K562 (cell line): ENCODE measurements at regions not wholly inside any gene's neighbourhood (a gene's known extent, or its start where the extent isn't known, plus 50 kb on each side); places are given as distances from the start of the nearest gene placed in this dataset.

Source experiments
- ATAC-seq: fragments of 200-7000 bp; cut with Tn5 transposase; 3 replicates; pipeline ENCODE4 v1.9.1; 2020; ENCODE audit warnings: moderate library complexity
- BruUV-seq: library from RNA; stranded (reverse); fragments of 400-500 nt; replicated peaks from 2 replicates; lab custom pipeline; 2021; lab: Mats Ljungman, UMichigan
- CTCF ChIA-PET: fragments of 300-600 bp; formaldehyde crosslinking; extraction: SDS; loops from one replicate; lab custom pipeline; 2021; ENCODE audit warnings: low intra/inter-chr PET ratio; lab: Yijun Ruan, JAX
- POLR2A ChIA-PET: fragments of 300-600, 350-650 bp; sonication (Branson Sonifier 250); formaldehyde crosslinking; extraction: SDS; loops from one replicate; lab custom pipeline; 2021; ENCODE audit warnings: antibody characterized with exemption, inconsistent platforms; lab: Yijun Ruan, JAX
- DNase-seq, 4 experiments: peaks; one replicate each; pipeline versions ENCODE4 v3.0.0 to v3.0.0-alpha.2; 2011 to 2018; ENCODE audit warnings: low spot score in 3 of 4, mixed read lengths in 3 of 4; ENCODE audit errors: extremely low read depth in 1 of 4
- FAIRE-seq: peaks from 2 replicates; lab custom pipeline; 2011; peaks lifted over from hg19 to GRCh38; lab: Jason Lieb, UNC
- H2AFZ ChIP-seq: 2 replicates; pipeline ENCODE4 v1.6.0; 2011; ENCODE audit warnings: low read depth, low read length, control low read depth, inconsistent platforms
- H3K27ac ChIP-seq: fragments of 200-600 bp; 3 replicates; pipeline ENCODE4 v1.8.0; 2011; ENCODE audit warnings: low read depth, mild to moderate bottlenecking, control low read depth, inconsistent platforms, low read length, moderate library complexity, mixed read lengths; ENCODE audit errors: extremely low read depth
- H3K27me3 ChIP-seq, 2 experiments: fragments of 300-600 bp in 1 of 2; 2 replicates in 1 of 2; 3 replicates in 1 of 2; pipeline versions ENCODE4 v1.6.0 to v1.8.0; 2011; ENCODE audit warnings: inconsistent platforms in 2 of 2, low read length in 2 of 2, mild to moderate bottlenecking in 1 of 2, mixed read lengths in 1 of 2, moderate library complexity in 1 of 2; ENCODE audit not compliant: control insufficient read depth in 2 of 2, insufficient read depth in 2 of 2
- H3K36me3 ChIP-seq: fragments of 300-600 bp; 3 replicates; pipeline ENCODE4 v1.8.0; 2011; ENCODE audit warnings: mild to moderate bottlenecking, low read length, inconsistent platforms; ENCODE audit not compliant: control insufficient read depth, insufficient read depth
- H3K4me1 ChIP-seq, 2 experiments: fragments of 200-600 bp in 1 of 2; replicated peaks in 1 of 2; 2 replicates in 1 of 2; 3 replicates in 1 of 2; pipeline versions ENCODE4 v1.5.1 to v1.8.0; 2011; ENCODE audit warnings: inconsistent platforms in 2 of 2, low read length in 2 of 2, mild to moderate bottlenecking in 1 of 2, mixed read lengths in 1 of 2, moderate library complexity in 1 of 2; ENCODE audit not compliant: control insufficient read depth in 2 of 2, insufficient read depth in 2 of 2
- H3K4me2 ChIP-seq: 2 replicates; pipeline ENCODE4 v1.6.1; 2011; ENCODE audit warnings: low read length, control low read depth, inconsistent platforms, mixed read lengths; ENCODE audit not compliant: insufficient read depth
- H3K4me3 ChIP-seq: fragments of 200-600 bp; sonication (generic), shearing (Covaris generic); 2 replicates; pipeline ENCODE4 v1.5.1; 2016; ENCODE audit warnings: control low read depth, inconsistent platforms
- H3K79me2 ChIP-seq: fragments of 200-600 bp; 3 replicates; pipeline ENCODE4 v1.8.0; 2011; ENCODE audit warnings: low read length, inconsistent platforms; ENCODE audit not compliant: control insufficient read depth, insufficient read depth
- H3K9ac ChIP-seq, 2 experiments: 2 replicates each; pipeline versions ENCODE4 v1.6.0 to v1.6.1; 2011; ENCODE audit warnings: low read depth in 2 of 2, low read length in 2 of 2, control low read depth in 1 of 2, inconsistent platforms in 1 of 2, mild to moderate bottlenecking in 1 of 2, mixed read lengths in 1 of 2; ENCODE audit not compliant: insufficient read depth in 1 of 2
- H3K9me1 ChIP-seq: one replicate; pipeline ENCODE4 v1.6.0; 2011; ENCODE audit warnings: inconsistent platforms, mild to moderate bottlenecking, low read length, moderate library complexity; ENCODE audit not compliant: control insufficient read depth, insufficient read depth
- H3K9me3 ChIP-seq: replicated peaks from 2 replicates; pipeline ENCODE4 v1.5.1; 2011; ENCODE audit warnings: low read depth, low read length, inconsistent platforms; ENCODE audit not compliant: control insufficient read depth, insufficient read depth
- H4K20me1 ChIP-seq: replicated peaks from 2 replicates; pipeline ENCODE4 v1.6.1; 2011; ENCODE audit warnings: low read length, inconsistent platforms, mixed read lengths; ENCODE audit not compliant: control insufficient read depth, insufficient read depth
- AFF1 ChIP-seq, 2 experiments: fragments of 450-650 bp; IDR thresholded peaks; 2 replicates each; pipeline ENCODE4 v1.6.1; 2018; ENCODE audit warnings: mild to moderate bottlenecking in 2 of 2, low read depth in 1 of 2; ENCODE audit not compliant: partially characterized antibody in 2 of 2
- ARID4B ChIP-seq: sonication (generic); formaldehyde crosslinking; IDR thresholded peaks from 2 replicates; pipeline ENCODE4 v1.8.0; 2022; ENCODE audit warnings: mild to moderate bottlenecking, missing genetic modification reagents
- BRD9 ChIP-seq: fragments of 450-650 bp; IDR thresholded peaks from 2 replicates; pipeline ENCODE4 v1.6.1; 2018; ENCODE audit warnings: low read depth; ENCODE audit not compliant: partially characterized antibody
- GTF3C2 ChIP-seq: IDR thresholded peaks from 3 replicates; pipeline ENCODE4 v1.6.1; 2011; ENCODE audit warnings: borderline replicate concordance, mild to moderate bottlenecking, moderate library complexity; ENCODE audit not compliant: insufficient read length; ENCODE audit errors: extremely low read depth
- POLR3A ChIP-seq: IDR thresholded peaks from 2 replicates; pipeline ENCODE4 v1.6.1; 2011; ENCODE audit warnings: borderline replicate concordance, mild to moderate bottlenecking, moderate library complexity; ENCODE audit not compliant: insufficient read length, insufficient read depth; ENCODE audit errors: extremely low read depth
- WGBS: fragments of 100-300 bp; shearing (Covaris generic); methylation state at CpG from one replicate; pipeline ENCODE4 v1.1.6; 2016; ENCODE audit warnings: low coverage, mixed read lengths; ENCODE audit not compliant: insufficient coverage; ENCODE audit errors: missing lambda C conversion rate; 5-methylcytosine and 5-hydroxymethylcytosine counted together
- in situ Hi-C: fragments of 300-500 bp; cut with MboI; formaldehyde crosslinking; loops from 4 replicates; pipeline ENCODE4 v1.15.0; 2018; ENCODE audit warnings: inconsistent platforms, mixed read lengths
- intact Hi-C: fragments of 100-400 bp; cut with micrococcal nuclease; formaldehyde crosslinking; loops from 2 replicates; pipeline ENCODE4 v1.14.2; 2022

- TF ChIP-seq GTF3C2, result no peak
Observed at GRCh38 chr3:10627884-10628572, 122.6 kb upstream of the ATP2B2 start (continued).

GRCh38 chr3:10628891-10629670 lies 123.7 kb upstream of the ATP2B2 start:
- FAIRE-seq (no peak), ATAC-seq (no peak), DNase-seq (no peak)
- H3K79me2 ChIP-seq, result no peaks in the 10 kb centered on the region
- no peak overlapping the region for H3K4me2 ChIP-seq
- H3K9ac ChIP-seq, result no peak overlapping the region; a peak in 1 of 4 replicates
- no TSS peak for BruUV-seq
- intact Hi-C loops, result no loop called here
- H3K4me1 ChIP-seq, result no peaks in the 10 kb centered on the region
- in situ Hi-C loops, result no loop called here
- H4K20me1 ChIP-seq, result no peaks in the 10 kb centered on the region; the same call in none of the 2 replicates
- WGBS, result 1% methylated on average over 30 of the region's 30 CpGs
- no peak overlapping the region for H3K27ac ChIP-seq
- no peak overlapping the region for H3K4me3 ChIP-seq
- H2AFZ ChIP-seq, result no peak overlapping the region
- H3K27me3 ChIP-seq, result peaks cover 9 to 37% of the 10 kb centered on the region in 2 experiments; a peak in 4 of 5 replicates
- ChIA-PET POLR2A (interaction anchor here (0.6 kb wide), 1 partner anchor 126 kb away, joined by 3 read pairs; no protein-coding TSS in a partner anchor), CTCF (no interaction called here)
- H3K9me1 ChIP-seq, result no peaks in the 10 kb centered on the region
- no peaks in the 10 kb centered on the region for H3K9me3 ChIP-seq
- no peaks in the 10 kb centered on the region for H3K36me3 ChIP-seq
- TF ChIP-seq ARID4B (CRISPR knock-in tag), result no peak
- TF ChIP-seq POLR3A, result no peak
- no peak for TF ChIP-seq BRD9
- TF ChIP-seq AFF1 (IDR thresholded peaks at IDR 0.05; ENCODE audit: low read depth in 1 of 2, partially characterized antibody in 2 of 2), result no peak
